HG03045 (cell line): ENCODE measurements at regions not wholly inside any gene's neighbourhood (a gene's known extent, or its start where the extent isn't known, plus 50 kb on each side); places are given as distances from the start of the nearest gene placed in this dataset.

Experiments used
- ATAC-seq: cut with Tn5 transposase; IDR thresholded peaks from one replicate; pipeline ENCODE4 v1.9.1; 2021; ENCODE audit warnings: mild to moderate bottlenecking, moderate library complexity; ENCODE audit not compliant: unreplicated experiment

GRCh38 chr4:189304167-189304566, 636.5 kb upstream of the FRG1 start:
- ATAC-seq = no peak

DNA sequence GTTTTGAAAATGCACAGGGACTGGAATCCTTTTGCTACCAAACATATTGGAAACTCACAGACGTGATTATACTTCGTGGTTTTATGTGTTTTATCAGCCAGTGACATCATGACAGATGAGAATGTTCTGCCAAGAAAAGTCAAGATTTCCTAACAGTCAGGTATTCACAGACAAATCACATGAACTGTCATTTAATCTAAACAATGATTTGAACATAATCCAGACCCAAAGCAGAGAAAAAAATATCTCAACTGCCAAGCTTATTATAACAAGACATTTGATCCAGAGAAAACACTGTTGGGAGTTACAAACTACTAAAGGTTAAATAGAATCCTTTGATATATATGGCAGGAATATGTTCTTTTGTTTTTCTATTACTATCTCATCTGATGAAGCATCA, 635.9 kb upstream of the FRG1 start:
- ATAC-seq = no peak

GRCh38 chr4:189305500-189305899, 635.2 kb upstream of the FRG1 start:
- no peak for ATAC-seq

GRCh38 chr4:189311251-189311650, 629.4 kb upstream of the FRG1 start:
- ATAC-seq = no peak

DNA sequence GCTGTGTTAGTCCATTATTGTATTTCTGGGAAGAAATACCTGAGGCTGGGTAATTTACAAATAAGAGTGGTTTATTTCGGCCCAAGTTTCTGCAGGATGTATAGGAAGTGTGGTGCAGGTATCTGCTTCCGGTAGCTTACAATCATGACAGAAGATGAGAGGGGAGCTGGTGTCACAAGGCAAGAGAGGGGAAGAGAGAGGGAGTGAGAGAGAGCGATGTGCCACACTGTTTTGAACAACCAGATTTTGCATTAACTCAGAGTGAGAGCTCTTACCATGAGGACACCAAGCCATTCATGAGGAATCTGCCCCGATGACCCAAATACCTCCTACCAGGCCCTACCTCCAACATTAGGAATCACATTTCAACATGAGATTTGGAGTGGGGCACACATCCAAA, 627.6 kb upstream of the FRG1 start:
- no peak for ATAC-seq

GRCh38 chr4:189313861-189314513, 626.7 kb upstream of the FRG1 start:
- no peak for ATAC-seq

DNA sequence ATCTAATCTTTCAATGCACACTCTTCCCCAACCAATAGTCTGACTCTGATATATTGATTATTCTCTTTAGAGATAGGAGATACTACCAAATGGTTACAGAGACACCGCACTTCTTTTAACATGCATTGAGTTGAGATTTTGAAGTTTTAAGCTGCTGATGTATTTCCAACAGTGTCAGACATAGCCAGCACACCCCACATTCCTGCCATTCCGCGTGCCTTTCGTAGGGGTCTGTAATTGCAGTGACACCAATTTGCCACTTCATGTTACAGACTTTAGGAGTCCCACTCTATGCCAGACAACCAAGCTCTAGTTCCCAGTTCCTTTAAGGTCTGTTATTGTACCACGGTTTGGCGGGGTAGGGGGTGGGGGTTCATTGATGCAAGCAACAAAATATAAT, 618.2 kb upstream of the FRG1 start:
- ATAC-seq = no peak

GRCh38 chr4:189341881-189342280, 598.8 kb upstream of the FRG1 start:
- ATAC-seq = no peak

- no peak for ATAC-seq
Measured at GRCh38 chr4:189355590-189355989, 585.1 kb upstream of the FRG1 start.

DNA sequence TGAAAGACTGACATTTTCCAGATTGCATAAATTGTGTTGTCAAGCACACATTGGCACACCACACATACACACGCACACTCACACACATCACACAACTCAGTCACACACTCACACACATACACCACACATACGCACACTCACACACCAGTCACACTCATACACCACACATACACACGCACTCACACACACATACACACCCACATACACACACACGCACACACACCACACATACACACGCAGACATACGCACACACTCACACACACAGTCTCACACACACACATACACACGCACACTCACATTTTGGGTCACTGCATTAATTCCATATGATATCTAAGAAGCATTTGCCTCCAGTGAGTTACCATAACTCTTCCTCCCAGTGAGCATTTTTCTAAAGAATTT, 578.3 kb upstream of the FRG1 start:
- no peak for ATAC-seq

- no peak for ATAC-seq
Measured at GRCh38 chr4:189364032-189364449, 576.6 kb upstream of the FRG1 start.

DNA sequence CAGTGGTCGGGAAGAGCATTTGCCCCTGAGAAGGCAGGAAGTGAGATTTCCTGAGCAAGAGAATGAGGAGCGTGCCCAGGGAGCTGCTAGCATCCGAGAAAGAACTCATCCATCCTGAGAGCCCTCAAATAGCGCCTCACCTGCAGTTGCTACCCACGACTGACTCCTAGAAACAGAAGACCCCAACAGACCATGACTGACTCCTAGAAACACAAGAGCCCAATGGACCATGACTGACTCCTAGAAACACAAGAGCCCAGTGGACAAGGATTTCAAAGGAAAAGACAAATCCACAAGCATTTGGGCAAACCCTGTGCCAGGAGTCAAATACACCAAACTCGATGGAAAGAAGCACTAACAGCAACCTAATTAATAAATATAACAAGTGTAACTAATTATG, 575.2 kb upstream of the FRG1 start:
- ATAC-seq = no peak

DNA sequence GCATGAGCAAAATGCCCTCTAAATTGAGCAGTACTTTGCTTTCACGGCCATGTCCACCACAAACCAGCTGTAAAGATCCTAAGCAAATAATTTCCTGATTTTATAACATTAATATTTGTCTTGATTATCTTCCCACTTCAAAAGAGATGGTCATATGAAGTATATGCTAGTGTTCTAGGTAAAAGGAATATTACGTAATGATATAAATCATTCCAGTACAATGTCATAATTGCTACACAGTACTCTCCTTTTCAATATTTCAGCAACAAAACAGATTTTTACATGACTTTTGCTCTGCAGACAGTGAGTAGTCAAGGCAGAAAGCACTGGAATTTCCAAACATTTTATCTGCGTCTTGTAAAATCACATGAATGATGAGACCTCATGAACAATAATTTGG, 572.8 kb upstream of the FRG1 start:
- no peak for ATAC-seq

GRCh38 chr4:189374176-189374575, 566.5 kb upstream of the FRG1 start:
- no peak for ATAC-seq

DNA sequence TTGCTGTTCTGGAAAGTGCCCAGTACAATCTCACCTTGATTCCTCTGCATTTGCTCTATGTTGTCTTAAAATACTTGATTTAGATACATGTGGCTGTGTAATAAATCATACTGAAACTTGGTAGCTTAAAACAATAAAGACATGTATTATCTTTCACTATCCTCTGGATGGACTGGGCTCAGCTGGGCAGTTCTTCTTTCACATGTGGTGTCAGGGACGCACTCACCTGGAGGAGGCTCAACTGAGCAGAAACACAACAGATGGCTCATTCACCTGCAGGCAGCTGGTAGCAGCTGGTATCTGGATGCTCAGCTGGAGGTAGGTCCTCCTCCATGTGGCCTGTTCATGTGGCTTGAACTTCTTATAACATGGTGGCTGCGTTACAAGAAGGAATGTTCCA, 563.8 kb upstream of the FRG1 start:
- no peak for ATAC-seq

- no peak for ATAC-seq
Measured at GRCh38 chr4:189377569-189377968, 563.1 kb upstream of the FRG1 start.

- ATAC-seq = no peak
Measured at GRCh38 chr4:189385098-189385497, 555.6 kb upstream of the FRG1 start.

DNA sequence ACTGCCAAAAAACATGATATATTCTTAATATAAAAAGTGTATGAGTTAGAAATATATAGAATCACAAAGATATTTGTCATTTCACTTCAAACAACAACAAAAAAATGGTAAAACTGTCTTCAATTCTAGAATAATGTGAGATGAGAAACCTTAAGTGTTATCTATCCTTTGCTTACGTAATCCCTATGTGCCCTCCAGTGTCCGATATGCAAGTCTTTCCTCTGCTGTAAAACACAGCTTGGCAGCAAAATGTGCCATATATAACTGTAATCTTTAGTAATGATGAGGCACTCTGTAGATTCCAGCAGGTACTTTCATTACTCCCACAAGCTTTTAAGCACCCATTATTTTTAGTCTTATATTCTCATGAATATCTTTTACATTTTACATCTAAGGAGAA, 555.1 kb upstream of the FRG1 start:
- ATAC-seq = no peak

GRCh38 chr4:189396435-189396834, 544.2 kb upstream of the FRG1 start:
- ATAC-seq = no peak

GRCh38 chr4:189404271-189404670, 536.4 kb upstream of the FRG1 start:
- no peak for ATAC-seq

DNA sequence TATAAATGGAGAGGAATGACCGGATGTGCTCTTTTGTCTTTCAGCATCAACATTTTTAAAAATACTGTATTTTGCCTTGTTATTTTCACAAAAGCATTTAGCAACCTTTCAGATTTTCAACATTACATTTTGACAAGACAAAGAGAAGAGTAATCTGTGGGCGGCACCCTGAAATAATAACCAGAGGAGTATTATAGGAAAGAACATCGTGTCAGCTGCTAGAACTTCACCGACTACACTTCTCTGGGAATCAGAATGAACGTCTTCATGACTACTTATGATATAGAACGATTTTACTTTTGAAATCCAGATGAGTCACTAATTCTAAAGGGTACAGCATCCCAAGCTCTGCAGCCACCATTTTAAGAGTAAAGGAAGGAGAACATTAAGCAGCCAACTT, 531.5 kb upstream of the FRG1 start:
- ATAC-seq = no peak

DNA sequence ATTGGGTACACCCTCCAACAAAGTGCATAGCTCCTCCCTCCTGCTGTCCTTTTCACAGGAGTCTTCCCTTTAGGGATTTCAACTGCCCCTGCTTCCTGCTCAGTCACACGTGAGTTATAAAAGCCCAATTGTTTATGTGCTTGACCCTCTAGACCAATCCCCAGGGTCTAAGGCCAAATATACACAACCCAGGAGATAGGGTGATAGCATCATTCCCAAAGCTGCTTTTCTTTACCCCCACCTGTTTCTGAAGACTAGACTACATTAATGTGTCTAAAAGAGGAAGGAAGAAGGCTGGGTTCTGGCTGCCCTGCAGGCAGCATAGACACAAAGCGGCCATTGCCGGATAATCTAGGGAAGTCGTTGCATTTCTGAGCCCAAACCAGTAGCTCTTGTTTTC, 526.7 kb upstream of the FRG1 start:
- no peak for ATAC-seq

- ATAC-seq = no peak
Measured at GRCh38 chr4:189420572-189420971, 520.1 kb upstream of the FRG1 start.
